Activated B cell treated with CpG ODN at 0.5 μM for 24 hours (primary cell): ENCODE measurements at regions not wholly inside any gene's neighbourhood (a gene's known extent, or its start where the extent isn't known, plus 50 kb on each side); places are given as distances from the start of the nearest gene placed in this dataset.

Experiments used
- ATAC-seq: fragments of 200-7000 bp; cut with Tn5 transposase; one replicate; pipeline ENCODE4 v1.10.0; 2021; ENCODE audit warnings: low read depth, mild to moderate bottlenecking, moderate library complexity
- CTCF ChIA-PET: fragments of 350-600 bp; sonication (Branson Sonifier 250); formaldehyde crosslinking; loops from one replicate; lab custom pipeline; 2021; ENCODE audit warnings: antibody characterized with exemption; lab: Charles Lee
- POLR2A ChIA-PET: fragments of 350-600 bp; sonication (Branson Sonifier 250); formaldehyde crosslinking; loops from one replicate; lab custom pipeline; 2021; ENCODE audit warnings: antibody characterized with exemption; lab: Charles Lee
- DNase-seq: peaks from one replicate; pipeline ENCODE4 v3.0.0; 2022
- H3K27ac Mint-ChIP-seq: one replicate; pipeline ENCODE4 v1.8.0; 2020; ENCODE audit warnings: mixed read lengths
- H3K27me3 Mint-ChIP-seq: one replicate; pipeline ENCODE4 v1.8.0; 2021; ENCODE audit warnings: mixed read lengths
- H3K36me3 Mint-ChIP-seq: one replicate; pipeline ENCODE4 v1.8.0; 2021; ENCODE audit warnings: low read depth, mixed read lengths
- H3K4me1 Mint-ChIP-seq: one replicate; pipeline ENCODE4 v1.8.0; 2021; ENCODE audit warnings: mixed read lengths
- H3K4me3 Mint-ChIP-seq: one replicate; pipeline ENCODE4 v1.8.0; 2020; ENCODE audit warnings: mild to moderate bottlenecking, mixed read lengths
- H3K9me3 Mint-ChIP-seq: one replicate; pipeline ENCODE4 v1.8.0; 2020; ENCODE audit warnings: mixed read lengths
- CTCF ChIP-seq: fragments of 200-600 bp; IDR thresholded peaks from one replicate; pipeline ENCODE4 v1.8.0; 2022; ENCODE audit warnings: antibody characterized with exemption, mild to moderate bottlenecking
- intact Hi-C: fragments of 100-400 bp; cut with micrococcal nuclease; formaldehyde crosslinking; loops from one replicate; pipeline ENCODE4 v1.15.1; 2024

- no peak for ATAC-seq
- Mint-ChIP-seq H3K36me3 (no peaks in the 10 kb centered on the region), H3K4me3 (no peak overlapping the region), H3K27me3 (no peaks in the 10 kb centered on the region), H3K4me1 (no peaks in the 10 kb centered on the region), H3K27ac (no peak overlapping the region), H3K9me3 (peaks cover 2% of the 10 kb centered on the region)
- no peak for DNase-seq
- no peak for TF ChIP-seq CTCF
- intact Hi-C loops, result no loop called here
- POLR2A ChIA-PET, result no interaction called here
- CTCF ChIA-PET, result no interaction called here
These were observed 1295.6 kb upstream of the CDH6 start for GRCh38 chr5:29897916-29898315.

- H3K27me3 Mint-ChIP-seq, result no peaks in the 10 kb centered on the region
- H3K36me3 Mint-ChIP-seq, result no peaks in the 10 kb centered on the region
- peaks cover 2% of the 10 kb centered on the region for H3K9me3 Mint-ChIP-seq
- no peak overlapping the region for H3K27ac Mint-ChIP-seq
- TF ChIP-seq CTCF, result no peak
- no peak overlapping the region for H3K4me3 Mint-ChIP-seq
- ChIA-PET POLR2A (no interaction called here), CTCF (no interaction called here)
- no peak for DNase-seq
- no peaks in the 10 kb centered on the region for H3K4me1 Mint-ChIP-seq
- intact Hi-C loops, result no loop called here
- no peak for ATAC-seq
These were observed 1296.8 kb upstream of the CDH6 start for GRCh38 chr5:29896646-29897045.

DNA sequence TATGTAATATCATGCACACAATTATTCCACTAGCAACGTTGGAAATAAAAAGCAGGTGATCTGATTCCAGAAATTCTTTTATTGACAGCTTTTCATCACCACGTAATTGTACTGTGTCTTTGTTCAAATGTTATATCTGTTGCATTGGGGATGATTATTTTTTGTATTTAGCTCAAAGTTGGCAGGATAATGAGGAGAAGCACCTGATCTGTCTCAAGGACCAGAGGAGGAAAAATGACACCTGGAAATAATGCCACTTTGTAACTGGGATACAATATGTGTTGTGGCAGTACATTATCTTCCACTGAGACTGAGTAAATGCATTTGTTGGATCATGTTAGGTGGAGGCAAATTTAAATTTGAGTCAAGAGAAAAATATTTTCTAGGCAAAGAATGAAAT lies 1298.8 kb upstream of the CDH6 start:
- Mint-ChIP-seq H3K4me1 (no peaks in the 10 kb centered on the region), H3K36me3 (no peaks in the 10 kb centered on the region), H3K27ac (no peak overlapping the region), H3K9me3 (peaks cover 2% of the 10 kb centered on the region), H3K4me3 (no peak overlapping the region), H3K27me3 (no peaks in the 10 kb centered on the region)
- ChIA-PET POLR2A (no interaction called here), CTCF (no interaction called here)
- TF ChIP-seq CTCF, result no peak
- intact Hi-C loops, result no loop called here
- ATAC-seq (no peak), DNase-seq (no peak)

DNA sequence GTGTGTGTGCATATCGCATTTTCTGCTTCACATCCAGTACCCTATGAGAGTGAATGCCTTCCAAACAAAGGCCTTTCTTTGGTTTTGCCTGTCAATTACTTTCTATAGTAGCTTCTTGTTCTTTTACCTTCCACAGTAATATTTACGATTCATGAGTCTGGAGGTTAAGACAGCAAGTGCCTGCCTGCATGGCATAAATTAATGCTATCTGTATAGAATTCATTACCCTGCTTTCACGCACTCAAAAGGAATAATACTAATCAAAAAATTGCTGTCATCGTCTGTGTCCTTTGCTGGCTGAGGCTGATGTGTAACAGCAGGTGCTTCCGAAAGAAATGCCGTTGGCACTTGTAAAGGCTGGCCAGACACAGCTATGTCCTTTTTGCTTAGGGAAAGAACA lies 1304.4 kb upstream of the CDH6 start:
- H3K4me3 Mint-ChIP-seq, result no peak overlapping the region
- DNase-seq (no peak), ATAC-seq (no peak)
- CTCF ChIA-PET, result no interaction called here
- H3K36me3 Mint-ChIP-seq, result no peaks in the 10 kb centered on the region
- H3K27ac Mint-ChIP-seq, result no peak overlapping the region
- H3K4me1 Mint-ChIP-seq, result no peaks in the 10 kb centered on the region
- peaks cover 6% of the 10 kb centered on the region for H3K9me3 Mint-ChIP-seq
- no peak for TF ChIP-seq CTCF
- H3K27me3 Mint-ChIP-seq, result no peaks in the 10 kb centered on the region
- POLR2A ChIA-PET, result no interaction called here
- intact Hi-C loops, result no loop called here

DNA sequence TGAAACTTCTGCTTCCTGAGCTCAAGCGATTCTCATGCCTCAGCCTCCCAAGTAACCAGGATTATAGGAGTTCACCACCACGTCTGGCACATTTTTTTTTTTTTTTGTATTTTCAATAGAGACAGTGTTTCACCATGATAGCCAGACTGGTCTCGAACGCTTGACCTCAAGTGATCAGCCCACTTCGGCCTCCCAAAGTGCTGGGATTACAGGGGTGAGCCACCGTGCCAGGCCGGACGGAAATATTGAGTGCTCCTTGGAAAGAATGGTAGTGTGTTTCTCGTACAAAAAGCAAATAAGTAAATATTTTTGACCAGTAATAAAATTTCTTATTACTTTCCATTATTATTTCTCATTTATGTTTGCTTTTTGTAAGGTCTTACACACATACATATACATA lies 1307.9 kb upstream of the CDH6 start:
- ChIA-PET POLR2A (no interaction called here), CTCF (no interaction called here)
- intact Hi-C loops, result no loop called here
- ATAC-seq (no peak), DNase-seq (no peak)
- Mint-ChIP-seq H3K4me3 (no peak overlapping the region), H3K27me3 (no peaks in the 10 kb centered on the region), H3K4me1 (no peaks in the 10 kb centered on the region), H3K36me3 (no peaks in the 10 kb centered on the region), H3K27ac (no peak overlapping the region), H3K9me3 (peaks cover 16% of the 10 kb centered on the region)
- no peak for TF ChIP-seq CTCF
